ENCODE measurements at regions not wholly inside any gene's neighbourhood (a gene's known extent, or its start where the extent isn't known, plus 50 kb on each side); places are given as distances from the start of the nearest gene placed in this dataset.

DNA sequence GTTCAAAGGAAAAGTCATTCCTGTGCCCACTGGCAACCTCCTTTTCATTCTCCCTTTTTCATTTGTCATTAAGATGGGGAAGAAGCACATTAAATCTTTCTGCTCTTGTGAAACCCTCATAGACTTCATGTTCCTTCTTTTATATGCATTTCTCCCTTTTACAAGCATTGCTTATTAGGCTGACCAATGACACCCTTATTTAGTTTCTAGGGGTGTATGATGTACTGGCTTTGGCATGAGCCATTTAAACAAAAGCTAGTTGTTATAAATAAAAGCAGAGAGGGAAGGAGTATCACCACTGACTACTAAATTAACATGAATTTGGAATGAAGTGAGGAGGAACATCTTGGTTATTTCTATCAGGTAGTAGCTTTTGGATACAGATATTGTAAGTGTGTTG is 68.2 kb upstream of the PCDH9 start:
- DNase-seq (ENCODE audit: low read depth in 1 of 2, low spot score in 1 of 2), result no peak
- Histone ChIP-seq H3K4me3 (replicated peaks; ENCODE audit: insufficient read depth, low read length) (no peak overlapping the region), H3K27me3 (ENCODE audit: insufficient read depth, poor library complexity, severe bottlenecking) (no peaks in the 10 kb centered on the region), H3K27ac (replicated peaks) (no peak overlapping the region)
- no peak for TF ChIP-seq SPI1 (IDR thresholded peaks at IDR 0.05; ENCODE audit: borderline replicate concordance, low read depth)
- TF ChIP-seq, protein P1, sequence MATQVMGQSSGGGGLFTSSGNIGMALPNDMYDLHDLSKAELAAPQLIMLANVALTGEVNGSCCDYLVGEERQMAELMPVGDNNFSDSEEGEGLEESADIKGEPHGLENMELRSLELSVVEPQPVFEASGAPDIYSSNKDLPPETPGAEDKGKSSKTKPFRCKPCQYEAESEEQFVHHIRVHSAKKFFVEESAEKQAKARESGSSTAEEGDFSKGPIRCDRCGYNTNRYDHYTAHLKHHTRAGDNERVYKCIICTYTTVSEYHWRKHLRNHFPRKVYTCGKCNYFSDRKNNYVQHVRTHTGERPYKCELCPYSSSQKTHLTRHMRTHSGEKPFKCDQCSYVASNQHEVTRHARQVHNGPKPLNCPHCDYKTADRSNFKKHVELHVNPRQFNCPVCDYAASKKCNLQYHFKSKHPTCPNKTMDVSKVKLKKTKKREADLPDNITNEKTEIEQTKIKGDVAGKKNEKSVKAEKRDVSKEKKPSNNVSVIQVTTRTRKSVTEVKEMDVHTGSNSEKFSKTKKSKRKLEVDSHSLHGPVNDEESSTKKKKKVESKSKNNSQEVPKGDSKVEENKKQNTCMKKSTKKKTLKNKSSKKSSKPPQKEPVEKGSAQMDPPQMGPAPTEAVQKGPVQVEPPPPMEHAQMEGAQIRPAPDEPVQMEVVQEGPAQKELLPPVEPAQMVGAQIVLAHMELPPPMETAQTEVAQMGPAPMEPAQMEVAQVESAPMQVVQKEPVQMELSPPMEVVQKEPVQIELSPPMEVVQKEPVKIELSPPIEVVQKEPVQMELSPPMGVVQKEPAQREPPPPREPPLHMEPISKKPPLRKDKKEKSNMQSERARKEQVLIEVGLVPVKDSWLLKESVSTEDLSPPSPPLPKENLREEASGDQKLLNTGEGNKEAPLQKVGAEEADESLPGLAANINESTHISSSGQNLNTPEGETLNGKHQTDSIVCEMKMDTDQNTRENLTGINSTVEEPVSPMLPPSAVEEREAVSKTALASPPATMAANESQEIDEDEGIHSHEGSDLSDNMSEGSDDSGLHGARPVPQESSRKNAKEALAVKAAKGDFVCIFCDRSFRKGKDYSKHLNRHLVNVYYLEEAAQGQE (IDR thresholded peaks at IDR 0.05; ENCODE audit: insufficient replicate concordance, low read depth), result no peak
- TF ChIP-seq GABPA (IDR thresholded peaks at IDR 0.05; ENCODE audit: low read depth), result no peak
- TF ChIP-seq, protein P2, sequence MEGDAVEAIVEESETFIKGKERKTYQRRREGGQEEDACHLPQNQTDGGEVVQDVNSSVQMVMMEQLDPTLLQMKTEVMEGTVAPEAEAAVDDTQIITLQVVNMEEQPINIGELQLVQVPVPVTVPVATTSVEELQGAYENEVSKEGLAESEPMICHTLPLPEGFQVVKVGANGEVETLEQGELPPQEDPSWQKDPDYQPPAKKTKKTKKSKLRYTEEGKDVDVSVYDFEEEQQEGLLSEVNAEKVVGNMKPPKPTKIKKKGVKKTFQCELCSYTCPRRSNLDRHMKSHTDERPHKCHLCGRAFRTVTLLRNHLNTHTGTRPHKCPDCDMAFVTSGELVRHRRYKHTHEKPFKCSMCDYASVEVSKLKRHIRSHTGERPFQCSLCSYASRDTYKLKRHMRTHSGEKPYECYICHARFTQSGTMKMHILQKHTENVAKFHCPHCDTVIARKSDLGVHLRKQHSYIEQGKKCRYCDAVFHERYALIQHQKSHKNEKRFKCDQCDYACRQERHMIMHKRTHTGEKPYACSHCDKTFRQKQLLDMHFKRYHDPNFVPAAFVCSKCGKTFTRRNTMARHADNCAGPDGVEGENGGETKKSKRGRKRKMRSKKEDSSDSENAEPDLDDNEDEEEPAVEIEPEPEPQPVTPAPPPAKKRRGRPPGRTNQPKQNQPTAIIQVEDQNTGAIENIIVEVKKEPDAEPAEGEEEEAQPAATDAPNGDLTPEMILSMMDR (IDR thresholded peaks at IDR 0.05; ENCODE audit: insufficient read depth, low read length), result no peak
- TF ChIP-seq POLR2AphosphoS5 (IDR thresholded peaks at IDR 0.05; ENCODE audit: low read depth), result no peak

DNA sequence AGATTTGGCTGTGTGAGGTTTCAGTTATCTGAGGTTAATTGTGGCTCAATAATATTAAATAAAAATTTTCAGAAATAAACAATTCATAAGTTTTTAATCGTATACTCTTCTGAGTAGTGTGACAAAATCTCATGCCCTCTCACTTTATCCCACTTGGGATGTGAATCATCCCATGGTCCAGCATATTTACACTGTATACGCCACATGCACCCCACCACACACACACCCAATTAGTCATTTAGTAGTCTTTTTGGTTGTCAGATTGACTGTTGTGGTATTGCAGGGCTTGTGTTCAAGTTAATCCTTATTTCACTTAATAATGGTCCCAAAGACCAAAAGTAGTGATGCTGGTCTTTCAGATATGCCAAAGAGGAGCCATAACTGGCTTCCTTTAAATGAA is 66.4 kb upstream of the PCDH9 start:
- Histone ChIP-seq H3K4me3 (replicated peaks; ENCODE audit: insufficient read depth, low read length) (no peak overlapping the region), H3K27me3 (ENCODE audit: insufficient read depth, poor library complexity, severe bottlenecking) (no peaks in the 10 kb centered on the region), H3K27ac (replicated peaks) (no peak overlapping the region)
- no peak for DNase-seq (ENCODE audit: low read depth in 1 of 2, low spot score in 1 of 2)
- TF ChIP-seq, protein P1 (IDR thresholded peaks at IDR 0.05; ENCODE audit: insufficient replicate concordance, low read depth), result no peak
- TF ChIP-seq GABPA (IDR thresholded peaks at IDR 0.05; ENCODE audit: low read depth), result no peak
- no peak for TF ChIP-seq POLR2AphosphoS5 (IDR thresholded peaks at IDR 0.05; ENCODE audit: low read depth)
- no peak for TF ChIP-seq SPI1 (IDR thresholded peaks at IDR 0.05; ENCODE audit: borderline replicate concordance, low read depth)
- TF ChIP-seq, protein P2 (IDR thresholded peaks at IDR 0.05; ENCODE audit: insufficient read depth, low read length), result no peak

- Histone ChIP-seq H3K27ac (replicated peaks) (no peak overlapping the region), H3K4me3 (replicated peaks; ENCODE audit: insufficient read depth, low read length) (no peak overlapping the region), H3K27me3 (ENCODE audit: insufficient read depth, poor library complexity, severe bottlenecking) (no peaks in the 10 kb centered on the region)
- TF ChIP-seq GABPA (IDR thresholded peaks at IDR 0.05; ENCODE audit: low read depth) (no peak), SPI1 (IDR thresholded peaks at IDR 0.05; ENCODE audit: borderline replicate concordance, low read depth) (no peak), POLR2AphosphoS5 (IDR thresholded peaks at IDR 0.05; ENCODE audit: low read depth) (no peak)
- TF ChIP-seq, protein P2 (IDR thresholded peaks at IDR 0.05; ENCODE audit: insufficient read depth, low read length), result no peak
- DNase-seq (ENCODE audit: low read depth in 1 of 2, low spot score in 1 of 2), result no peak
Measured at GRCh38 chr13:67292886-67293285, 62.8 kb upstream of the PCDH9 start.

DNA sequence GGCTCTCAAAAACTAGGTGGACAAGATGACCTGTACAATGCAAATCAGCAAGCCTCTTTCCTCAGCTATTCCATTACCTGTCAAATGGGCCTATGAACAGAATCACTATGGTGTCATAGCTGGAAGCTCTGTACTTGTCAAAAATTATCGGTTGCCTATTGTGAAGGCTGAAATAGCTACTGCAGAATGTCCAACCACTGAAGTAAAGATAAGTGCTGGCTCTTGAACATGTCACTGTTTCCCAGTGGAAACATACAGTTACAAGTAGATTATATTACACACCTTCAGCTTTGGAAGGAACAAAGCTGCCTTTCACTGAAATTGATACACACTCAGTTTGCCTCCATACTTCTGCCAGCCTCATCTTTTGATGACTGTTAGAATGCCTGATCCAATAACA is 55.5 kb upstream of the PCDH9 start:
- no peak overlapping the region for H3K27ac ChIP-seq (replicated peaks)
- DNase-seq (ENCODE audit: low read depth in 1 of 2, low spot score in 1 of 2), result no peak
- no peaks in the 10 kb centered on the region for H3K27me3 ChIP-seq (ENCODE audit: insufficient read depth, poor library complexity, severe bottlenecking)
- no peak overlapping the region for H3K4me3 ChIP-seq (replicated peaks; ENCODE audit: insufficient read depth, low read length)
- TF ChIP-seq, protein P1 (IDR thresholded peaks at IDR 0.05; ENCODE audit: insufficient replicate concordance, low read depth), result no peak
- TF ChIP-seq SPI1 (IDR thresholded peaks at IDR 0.05; ENCODE audit: borderline replicate concordance, low read depth), result no peak
- TF ChIP-seq, protein P2 (IDR thresholded peaks at IDR 0.05; ENCODE audit: insufficient read depth, low read length), result no peak
- no peak for TF ChIP-seq GABPA (IDR thresholded peaks at IDR 0.05; ENCODE audit: low read depth)
- no peak for TF ChIP-seq POLR2AphosphoS5 (IDR thresholded peaks at IDR 0.05; ENCODE audit: low read depth)

All from HL-60 (cell line).